ENCODE measurements at regions not wholly inside any gene's neighbourhood (a gene's known extent, or its start where the extent isn't known, plus 50 kb on each side); places are given as distances from the start of the nearest gene placed in this dataset.
"Not testable (repeated sequence)": the region's sequence is repeated elsewhere in the genome, so short reads cannot be mapped to it uniquely, and the experiment has no call there.

GRCh38 chr10:61818251-61818650, 83.2 kb upstream of the ARID5B start:
- DNase-seq, result not testable (repeated sequence)

DNA sequence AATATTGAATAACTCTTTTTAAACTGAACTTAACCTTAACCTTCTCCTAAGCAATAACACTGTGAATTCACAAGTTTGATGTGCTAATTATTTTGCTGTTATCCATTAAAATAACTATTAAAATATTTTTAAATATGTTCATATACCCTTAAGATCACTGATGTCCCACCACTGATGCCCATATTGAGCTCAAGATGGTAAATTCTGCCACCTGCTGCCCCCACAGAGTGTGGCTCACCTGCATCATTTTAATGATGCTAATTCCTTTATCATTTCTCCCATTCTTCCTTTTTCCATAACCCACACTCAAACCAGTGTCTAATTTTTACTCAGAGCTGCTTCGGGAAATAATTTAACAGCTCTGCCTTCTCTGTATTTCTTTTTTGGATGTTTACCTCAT, 82.3 kb upstream of the ARID5B start:
- peak; percentile 30 for DNase-seq

GRCh38 chr10:61821153-61821552, 80.3 kb upstream of the ARID5B start:
- no peak for DNase-seq

DNA sequence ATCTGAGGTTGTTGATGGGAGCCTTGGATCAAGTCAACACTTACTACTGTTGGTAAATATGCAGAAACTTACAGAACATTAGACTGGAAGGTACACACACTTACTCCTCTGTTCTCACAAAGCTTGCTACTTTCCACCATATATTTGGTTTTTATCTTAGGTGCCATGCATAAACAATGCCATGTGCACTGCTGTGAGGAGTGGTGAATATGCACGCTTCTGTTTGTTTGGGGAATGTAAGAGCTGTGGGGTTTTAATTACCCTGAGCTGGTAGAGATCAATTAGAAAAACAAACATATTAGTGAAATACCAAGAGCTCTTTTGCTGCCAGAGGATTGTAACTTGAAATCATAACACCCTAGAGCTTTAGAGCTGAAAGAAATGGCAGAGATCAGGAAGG, 79.8 kb upstream of the ARID5B start:
- no peak for DNase-seq

DNA sequence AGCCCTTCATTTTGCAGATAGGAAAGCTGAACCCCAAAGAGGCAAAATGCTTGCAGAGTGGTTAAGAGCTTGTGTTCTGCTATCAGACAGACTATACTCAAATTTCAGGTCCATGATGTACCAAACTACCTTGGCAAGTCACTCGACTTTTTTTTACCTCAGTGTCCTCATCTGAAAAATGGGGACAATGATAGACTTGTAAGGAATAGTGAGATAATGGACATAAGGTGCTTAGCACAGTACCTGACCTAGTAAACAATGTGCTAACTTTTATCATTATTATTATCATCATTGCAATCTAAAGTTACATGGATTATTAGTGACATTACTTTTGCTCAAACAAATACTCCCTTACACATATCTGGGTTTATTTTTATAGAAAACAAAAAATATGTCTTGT, 79.4 kb upstream of the ARID5B start:
- DNase-seq, result no peak

- DNase-seq, result peak; percentile 92
Measured at GRCh38 chr10:61822781-61823230, 78.7 kb upstream of the ARID5B start.

GRCh38 chr10:61825001-61825400, 76.5 kb upstream of the ARID5B start:
- DNase-seq, result no peak

GRCh38 chr10:61825628-61826027, 75.9 kb upstream of the ARID5B start:
- no peak for DNase-seq

DNA sequence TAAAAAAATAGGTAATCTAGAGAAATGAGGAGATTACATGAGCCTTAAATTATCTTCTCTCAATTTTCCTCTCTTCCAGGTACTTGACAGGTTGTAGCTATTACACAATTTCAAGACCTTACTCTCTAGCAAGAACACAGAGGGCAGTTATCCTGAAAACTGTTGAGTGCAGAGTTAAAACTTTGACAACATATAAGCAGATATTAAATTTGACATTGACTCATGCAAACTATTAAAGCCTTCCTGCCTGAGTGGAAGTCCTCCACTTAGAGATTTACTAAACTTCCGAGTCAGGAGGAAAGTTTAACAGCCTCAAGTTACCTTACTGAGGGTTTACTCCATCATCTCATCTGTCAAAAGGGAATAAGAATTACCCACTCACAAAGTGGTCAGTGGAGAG, 73.5 kb upstream of the ARID5B start:
- DNase-seq, result no peak

GRCh38 chr10:61828788-61829187, 72.7 kb upstream of the ARID5B start:
- DNase-seq, result no peak

DNA sequence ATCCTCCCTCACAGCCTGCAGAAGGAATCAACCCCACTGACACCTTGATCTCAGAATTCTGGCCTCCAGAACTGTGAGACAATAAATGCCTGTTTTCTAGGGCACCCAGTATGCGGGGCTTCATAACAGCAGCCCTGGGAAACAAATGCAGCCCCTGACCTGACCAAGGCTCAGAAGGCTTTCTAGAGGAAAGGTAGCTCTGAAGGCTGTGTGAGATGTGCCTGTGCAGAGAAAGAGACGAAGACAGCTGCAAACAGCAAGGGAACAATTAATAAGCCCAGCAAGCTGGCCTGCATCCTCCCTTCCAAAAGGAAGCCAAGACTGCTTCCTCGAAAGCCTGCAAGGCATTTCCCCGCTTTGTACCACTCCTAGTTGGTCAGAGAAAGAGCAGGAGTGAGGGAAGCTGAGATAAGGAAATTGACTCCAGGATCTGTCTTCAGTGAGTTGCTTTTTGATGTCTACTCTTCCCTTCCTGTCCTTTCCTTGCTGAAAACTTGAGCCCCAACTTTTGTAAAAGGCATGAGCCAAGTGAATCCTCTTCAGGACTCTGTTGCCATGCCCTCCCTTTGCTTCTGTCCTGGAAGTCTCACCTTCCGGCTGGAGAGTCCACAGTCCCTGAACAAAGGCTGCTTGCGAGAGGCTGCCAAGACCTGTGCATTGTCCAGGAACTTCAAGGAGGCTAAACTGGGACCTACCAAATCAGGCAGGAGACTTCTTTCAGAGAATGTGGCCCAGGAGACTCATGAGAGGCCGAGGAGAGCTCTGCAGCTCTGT, 71.2 kb upstream of the ARID5B start:
- no peak for DNase-seq

- no peak for DNase-seq
Measured at GRCh38 chr10:61830846-61831273, 70.6 kb upstream of the ARID5B start.

GRCh38 chr10:61832866-61833481, 68.5 kb upstream of the ARID5B start:
- DNase-seq, result peak; percentile 71

GRCh38 chr10:61834519-61834918, 67.0 kb upstream of the ARID5B start:
- no peak for DNase-seq

DNA sequence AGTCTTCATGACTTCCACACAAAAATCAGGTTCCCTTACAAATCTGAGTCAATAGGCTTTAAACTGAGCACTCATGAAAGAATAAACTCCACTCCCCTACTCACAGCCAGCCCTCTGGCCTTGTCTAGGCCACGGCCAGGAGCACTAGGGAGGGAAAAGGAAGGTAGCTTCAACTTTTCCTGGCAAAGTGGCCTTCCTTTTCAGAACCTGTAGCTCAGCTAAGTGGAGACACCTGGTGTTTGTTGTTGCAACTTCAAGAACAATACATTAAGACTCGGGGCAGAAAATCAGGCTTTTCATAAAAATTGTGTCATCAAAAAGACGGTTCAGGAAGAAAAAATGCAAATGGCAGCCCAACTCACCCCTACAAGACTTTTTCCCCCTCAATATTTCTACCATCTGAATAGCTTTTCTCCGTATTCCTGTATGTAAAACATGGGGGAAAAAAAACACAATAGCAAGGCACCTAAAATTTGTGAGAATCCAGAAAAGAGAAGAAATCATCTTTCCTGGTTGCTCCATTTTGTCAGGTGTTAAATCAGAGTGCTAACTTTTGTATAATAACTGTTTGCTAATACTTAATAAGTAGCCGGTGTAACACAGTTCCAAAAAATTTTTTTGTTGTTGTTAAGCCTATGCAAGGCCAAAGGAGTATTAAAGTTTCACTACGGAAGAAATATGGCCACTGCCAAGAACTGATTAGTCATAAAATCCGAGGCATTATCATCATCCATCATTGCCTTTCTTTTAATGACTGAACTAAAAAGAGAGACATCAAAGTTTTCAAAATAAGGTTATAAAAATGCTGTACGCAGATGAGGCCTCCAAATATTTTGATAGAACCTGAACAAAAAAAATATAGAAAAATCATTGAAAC, 66.2 kb upstream of the ARID5B start:
- DNase-seq, result peak; percentile 93

GRCh38 chr10:61835946-61836887, 65.3 kb upstream of the ARID5B start:
- DNase-seq, result peak; percentile 50

- no peak for DNase-seq
Measured at GRCh38 chr10:61836888-61837754, 64.4 kb upstream of the ARID5B start.

DNA sequence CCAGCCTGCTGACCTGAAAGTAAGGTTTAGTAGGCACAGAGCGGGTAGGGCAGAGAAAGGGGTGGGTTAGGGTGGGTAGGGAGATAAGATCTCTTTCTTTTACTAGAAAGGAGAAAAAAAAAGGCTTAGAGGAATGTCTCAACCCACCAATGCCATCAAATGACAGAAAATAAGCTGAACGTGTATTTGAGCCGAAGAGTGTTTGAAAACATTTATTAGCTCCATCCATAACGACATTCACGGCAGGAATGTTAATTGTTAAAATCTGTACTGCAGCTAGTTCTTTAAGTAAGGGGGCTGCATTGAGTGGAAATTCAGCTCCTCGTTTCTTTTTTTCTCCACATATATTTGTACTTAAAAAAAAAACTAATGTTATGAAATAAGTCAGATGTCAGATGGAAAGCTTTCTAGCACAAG, 63.7 kb upstream of the ARID5B start:
- DNase-seq, result no peak

DNA sequence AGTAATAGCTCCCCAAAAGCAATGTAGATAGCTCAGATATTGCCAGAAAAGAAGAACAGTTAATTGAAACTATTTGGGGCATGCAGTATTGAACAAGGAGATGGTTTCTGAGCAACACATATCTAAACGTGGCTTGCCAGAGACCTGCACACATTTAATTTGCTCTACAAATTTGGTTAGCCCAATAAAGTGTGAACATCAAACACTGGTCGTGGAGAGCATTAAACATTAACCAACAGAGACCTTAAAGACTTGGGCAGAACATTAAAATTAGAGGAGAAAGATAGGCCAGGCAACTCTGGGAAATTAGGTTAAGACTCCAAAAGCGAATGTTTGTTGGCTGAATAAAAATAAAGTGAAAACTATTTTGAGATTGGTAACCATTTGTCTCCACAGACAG, 61.6 kb upstream of the ARID5B start:
- no peak for DNase-seq

- DNase-seq, result peak; percentile 70
Measured at GRCh38 chr10:61840403-61840802, 61.1 kb upstream of the ARID5B start.

- no peak for DNase-seq
Measured at GRCh38 chr10:61841338-61841875, 60.1 kb upstream of the ARID5B start.

Data from OCI-M1 (cell line).